ENCODE measurements at regions not wholly inside any gene's neighbourhood (a gene's known extent, or its start where the extent isn't known, plus 50 kb on each side); places are given as distances from the start of the nearest gene placed in this dataset.

GRCh38 chr5:38724301-38725030, 121.3 kb upstream of the OSMR start:
- H4K20me1 ChIP-seq: no peaks in the 10 kb centered on the region
- H3K9me3 ChIP-seq: no peaks in the 10 kb centered on the region
- no peaks in the 10 kb centered on the region for H3K36me3 ChIP-seq
- H3K27ac ChIP-seq: no peak overlapping the region
- no peaks in the 10 kb centered on the region for H3K27me3 ChIP-seq
- H3K4me3 ChIP-seq: no peak overlapping the region
- peaks cover 1% of the 10 kb centered on the region for H3K4me1 ChIP-seq
- no peak overlapping the region for H3K9ac ChIP-seq
- H3K4me2 ChIP-seq: no peak overlapping the region
- no peak for TF ChIP-seq Cebpa-rat (IDR thresholded peaks at IDR 0.05)

- TF ChIP-seq Cebpa-rat (IDR thresholded peaks at IDR 0.05): no peak
- Histone ChIP-seq H3K4me1 (no peaks in the 10 kb centered on the region), H3K4me2 (no peak overlapping the region), H3K9ac (no peak overlapping the region), H3K4me3 (no peak overlapping the region), H3K27ac (no peak overlapping the region), H3K36me3 (no peaks in the 10 kb centered on the region), H3K9me3 (no peaks in the 10 kb centered on the region), H3K27me3 (no peaks in the 10 kb centered on the region), H4K20me1 (no peaks in the 10 kb centered on the region)
Observed at GRCh38 chr5:38725371-38725865, 120.4 kb upstream of the OSMR start.

GRCh38 chr5:38726279-38726678, 119.5 kb upstream of the OSMR start:
- Histone ChIP-seq H3K4me3 (no peak overlapping the region), H3K4me2 (no peak overlapping the region), H3K27ac (no peak overlapping the region), H3K9ac (no peak overlapping the region), H3K27me3 (no peaks in the 10 kb centered on the region), H3K9me3 (no peaks in the 10 kb centered on the region), H3K36me3 (no peaks in the 10 kb centered on the region), H3K4me1 (no peaks in the 10 kb centered on the region), H4K20me1 (no peaks in the 10 kb centered on the region)
- TF ChIP-seq Cebpa-rat (IDR thresholded peaks at IDR 0.05): no peak

GRCh38 chr5:38728029-38728428, 117.8 kb upstream of the OSMR start:
- no peaks in the 10 kb centered on the region for H4K20me1 ChIP-seq
- TF ChIP-seq Cebpa-rat (IDR thresholded peaks at IDR 0.05): no peak
- no peak overlapping the region for H3K4me3 ChIP-seq
- H3K9ac ChIP-seq: no peak overlapping the region
- H3K4me2 ChIP-seq: no peak overlapping the region
- H3K36me3 ChIP-seq: no peaks in the 10 kb centered on the region
- no peaks in the 10 kb centered on the region for H3K4me1 ChIP-seq
- no peak overlapping the region for H3K27ac ChIP-seq
- H3K9me3 ChIP-seq: no peaks in the 10 kb centered on the region
- no peaks in the 10 kb centered on the region for H3K27me3 ChIP-seq

GRCh38 chr5:38731461-38731860, 114.4 kb upstream of the OSMR start:
- H3K9me3 ChIP-seq: no peaks in the 10 kb centered on the region
- no peaks in the 10 kb centered on the region for H3K4me1 ChIP-seq
- H3K27me3 ChIP-seq: no peaks in the 10 kb centered on the region
- no peak overlapping the region for H3K27ac ChIP-seq
- H3K4me3 ChIP-seq: no peak overlapping the region
- H3K9ac ChIP-seq: no peak overlapping the region
- H4K20me1 ChIP-seq: no peaks in the 10 kb centered on the region
- no peak for TF ChIP-seq Cebpa-rat (IDR thresholded peaks at IDR 0.05)
- no peak overlapping the region for H3K4me2 ChIP-seq
- H3K36me3 ChIP-seq: no peaks in the 10 kb centered on the region

- no peak overlapping the region for H3K27ac ChIP-seq
- no peak overlapping the region for H3K4me3 ChIP-seq
- no peaks in the 10 kb centered on the region for H3K27me3 ChIP-seq
- no peak for TF ChIP-seq Cebpa-rat (IDR thresholded peaks at IDR 0.05)
- no peak overlapping the region for H3K9ac ChIP-seq
- H3K9me3 ChIP-seq: no peaks in the 10 kb centered on the region
- H4K20me1 ChIP-seq: no peaks in the 10 kb centered on the region
- H3K4me1 ChIP-seq: no peaks in the 10 kb centered on the region
- no peaks in the 10 kb centered on the region for H3K36me3 ChIP-seq
- no peak overlapping the region for H3K4me2 ChIP-seq
Observed at GRCh38 chr5:38734353-38734752, 111.5 kb upstream of the OSMR start.

GRCh38 chr5:38736089-38736488, 109.7 kb upstream of the OSMR start:
- H3K27me3 ChIP-seq: no peaks in the 10 kb centered on the region
- no peaks in the 10 kb centered on the region for H3K9me3 ChIP-seq
- no peak overlapping the region for H3K27ac ChIP-seq
- H3K4me3 ChIP-seq: no peak overlapping the region
- H3K4me1 ChIP-seq: no peaks in the 10 kb centered on the region
- H3K4me2 ChIP-seq: no peak overlapping the region
- H3K9ac ChIP-seq: no peak overlapping the region
- H4K20me1 ChIP-seq: no peaks in the 10 kb centered on the region
- no peak for TF ChIP-seq Cebpa-rat (IDR thresholded peaks at IDR 0.05)
- no peaks in the 10 kb centered on the region for H3K36me3 ChIP-seq

- Histone ChIP-seq H3K36me3 (no peaks in the 10 kb centered on the region), H3K27ac (no peak overlapping the region), H3K27me3 (no peaks in the 10 kb centered on the region), H3K4me2 (no peak overlapping the region), H3K9ac (no peak overlapping the region), H4K20me1 (no peaks in the 10 kb centered on the region), H3K9me3 (peaks cover 7% of the 10 kb centered on the region), H3K4me1 (no peaks in the 10 kb centered on the region), H3K4me3 (no peak overlapping the region)
- TF ChIP-seq Cebpa-rat (IDR thresholded peaks at IDR 0.05): no peak
Observed at GRCh38 chr5:38737976-38738375, 107.8 kb upstream of the OSMR start.

GRCh38 chr5:38739011-38739704, 106.7 kb upstream of the OSMR start:
- no peaks in the 10 kb centered on the region for H3K27me3 ChIP-seq
- no peak overlapping the region for H3K27ac ChIP-seq
- H3K4me1 ChIP-seq: no peaks in the 10 kb centered on the region
- TF ChIP-seq Cebpa-rat (IDR thresholded peaks at IDR 0.05): no peak
- no peak overlapping the region for H3K9ac ChIP-seq
- H3K36me3 ChIP-seq: no peaks in the 10 kb centered on the region
- H3K4me3 ChIP-seq: no peak overlapping the region
- H3K9me3 ChIP-seq: peaks cover 17% of the 10 kb centered on the region
- H3K4me2 ChIP-seq: no peak overlapping the region
- H4K20me1 ChIP-seq: no peaks in the 10 kb centered on the region

GRCh38 chr5:38739705-38740045, 106.1 kb upstream of the OSMR start:
- H3K27ac ChIP-seq: no peak overlapping the region
- no peaks in the 10 kb centered on the region for H3K36me3 ChIP-seq
- H3K4me1 ChIP-seq: no peaks in the 10 kb centered on the region
- no peak for TF ChIP-seq Cebpa-rat (IDR thresholded peaks at IDR 0.05)
- no peak overlapping the region for H3K4me3 ChIP-seq
- H4K20me1 ChIP-seq: no peaks in the 10 kb centered on the region
- H3K4me2 ChIP-seq: no peak overlapping the region
- no peak overlapping the region for H3K9ac ChIP-seq
- peaks cover 17% of the 10 kb centered on the region for H3K9me3 ChIP-seq
- no peaks in the 10 kb centered on the region for H3K27me3 ChIP-seq
